ENCODE measurements at regions not wholly inside any gene's neighbourhood (a gene's known extent, or its start where the extent isn't known, plus 50 kb on each side); places are given as distances from the start of the nearest gene placed in this dataset.
"Not testable (repeated sequence)": the region's sequence is repeated elsewhere in the genome, so short reads cannot be mapped to it uniquely, and the experiment has no call there.

GRCh38 chr18:67455890-67456501 is 60.5 kb downstream of the DSEL start:
- DNase-seq: no peak

- no peak for DNase-seq
Observed at GRCh38 chr18:67453901-67454300, 62.6 kb downstream of the DSEL start.

- DNase-seq: no peak
Observed at GRCh38 chr18:67451960-67452359, 64.6 kb downstream of the DSEL start.

DNA sequence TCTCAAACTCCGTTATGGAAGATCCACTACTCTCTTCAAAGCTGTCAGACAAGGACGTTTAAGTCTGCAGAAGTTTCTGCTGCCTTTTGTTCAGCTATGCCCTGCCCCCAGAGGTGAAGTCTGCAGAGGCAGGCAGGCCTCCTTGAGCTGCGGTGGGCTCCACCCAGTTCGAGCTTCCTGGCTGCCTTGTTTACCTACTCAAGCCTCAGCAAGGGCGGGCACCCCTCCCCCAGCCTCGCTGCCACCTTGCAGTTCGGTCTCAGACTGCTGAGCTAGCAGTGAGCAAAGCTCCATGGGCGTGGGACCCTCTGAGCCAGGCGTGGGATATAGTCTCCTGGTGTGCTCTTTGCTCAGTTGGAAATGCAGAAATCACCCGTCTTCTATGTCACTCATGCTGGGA is 65.4 kb downstream of the DSEL start:
- DNase-seq: not testable (repeated sequence)

- no peak for DNase-seq
Observed at GRCh38 chr18:67433971-67434370, 82.5 kb downstream of the DSEL start.

DNA sequence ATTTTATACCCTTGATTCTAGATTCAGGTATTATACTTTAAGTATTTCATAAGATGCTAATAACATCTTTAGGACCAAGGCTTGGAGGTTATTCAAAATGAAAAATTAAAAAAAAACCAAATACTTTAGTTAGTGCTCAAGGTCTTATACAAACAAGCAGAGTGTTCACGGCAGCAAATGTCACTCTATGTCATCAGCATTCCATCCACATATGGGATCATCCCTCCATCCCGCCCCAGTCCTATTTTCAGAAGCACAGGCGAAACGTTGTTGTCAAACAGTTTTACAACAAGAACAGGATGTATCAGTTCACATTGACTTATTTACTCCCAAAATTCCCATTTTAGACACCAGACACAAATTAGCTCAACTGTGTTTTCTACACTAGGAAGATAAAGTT is 83.7 kb downstream of the DSEL start:
- DNase-seq: no peak

GRCh38 chr18:67428805-67429204 is 87.7 kb downstream of the DSEL start:
- no peak for DNase-seq

DNA sequence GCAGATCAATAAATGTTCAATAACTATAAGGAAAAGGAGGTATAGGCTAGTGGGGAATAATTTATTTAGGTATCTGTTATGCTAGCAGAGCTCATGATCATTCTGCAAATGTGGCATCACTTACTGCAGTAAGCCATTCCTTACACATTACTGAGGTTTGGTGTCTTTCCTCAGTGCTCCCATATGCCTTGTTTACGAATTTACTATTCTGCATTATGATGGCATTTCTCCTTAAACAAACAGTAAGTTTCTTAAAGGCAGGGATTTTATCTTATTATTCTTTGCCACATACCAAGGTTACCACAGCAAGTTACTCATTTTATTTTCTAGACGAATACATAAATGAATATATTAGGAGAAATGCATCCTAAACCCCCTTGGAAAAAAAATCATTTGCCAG is 88.4 kb downstream of the DSEL start:
- no peak for DNase-seq

- DNase-seq: no peak
Observed at GRCh38 chr18:67426486-67426885, 90.0 kb downstream of the DSEL start.

GRCh38 chr18:67425672-67426071 is 90.8 kb downstream of the DSEL start:
- DNase-seq: no peak

- DNase-seq: no peak
Observed at GRCh38 chr18:67421651-67422050, 94.9 kb downstream of the DSEL start.

GRCh38 chr18:67417864-67418523 is 98.5 kb downstream of the DSEL start:
- no peak for DNase-seq

DNA sequence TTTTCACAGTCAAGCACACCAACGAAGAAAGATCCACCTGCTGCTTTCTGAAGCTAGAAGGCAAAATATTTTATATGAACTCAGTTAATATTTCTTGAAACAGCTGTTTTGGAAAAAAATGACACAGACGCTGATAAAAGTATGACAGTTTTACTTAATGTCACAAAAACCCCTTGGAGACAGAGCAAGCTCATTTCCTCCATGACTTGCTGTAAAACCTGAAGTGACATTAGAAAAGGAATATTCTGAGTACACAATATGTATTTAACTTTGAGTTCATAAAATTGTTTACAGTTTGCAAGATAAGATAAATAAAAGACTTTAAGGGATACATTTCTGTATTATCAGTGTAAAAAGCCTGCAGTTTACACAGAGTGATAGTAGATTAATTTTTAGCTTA is 105.4 kb downstream of the DSEL start:
- DNase-seq: no peak

GRCh38 chr18:67410075-67411070 is 106.1 kb downstream of the DSEL start:
- DNase-seq: no peak

- DNase-seq: no peak
Observed at GRCh38 chr18:67408240-67408639, 108.3 kb downstream of the DSEL start.

DNA sequence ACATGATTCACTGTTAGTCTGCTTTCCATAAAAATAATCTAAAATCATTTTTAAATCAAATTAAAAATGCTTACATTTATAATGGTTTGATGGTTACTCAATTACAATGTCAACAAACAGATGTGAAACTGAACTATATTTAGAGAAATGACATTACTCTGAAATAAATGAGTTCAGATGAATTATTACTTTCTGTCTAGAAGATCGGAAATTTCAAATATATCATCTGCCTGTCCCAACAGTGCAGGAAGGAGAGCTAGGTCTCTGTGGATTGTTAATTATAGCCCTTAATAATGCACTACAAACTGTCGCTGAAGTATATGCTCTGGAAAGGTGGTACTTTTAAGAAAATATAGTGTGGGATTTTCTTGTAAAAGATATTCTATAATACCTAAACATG is 109.8 kb downstream of the DSEL start:
- no peak for DNase-seq

DNA sequence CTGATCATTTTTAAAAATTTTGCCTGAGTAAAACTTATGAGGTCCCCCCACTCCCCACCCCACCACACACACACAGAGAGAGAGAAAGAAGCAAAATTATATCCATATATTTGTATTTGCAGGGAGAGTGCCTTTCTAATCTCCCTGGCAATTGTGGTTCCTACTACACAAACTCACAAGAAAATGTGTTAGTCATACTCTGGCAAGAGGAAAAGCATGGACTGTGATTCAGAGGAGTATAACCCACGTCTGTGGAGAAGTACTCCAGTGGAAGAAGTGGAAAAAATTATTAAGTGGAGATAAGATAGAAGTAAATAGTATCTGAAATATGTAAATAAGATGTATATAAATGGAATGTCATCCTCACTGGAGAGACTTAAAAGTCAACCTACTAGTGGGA is 114.0 kb downstream of the DSEL start:
- DNase-seq: no peak

DNA sequence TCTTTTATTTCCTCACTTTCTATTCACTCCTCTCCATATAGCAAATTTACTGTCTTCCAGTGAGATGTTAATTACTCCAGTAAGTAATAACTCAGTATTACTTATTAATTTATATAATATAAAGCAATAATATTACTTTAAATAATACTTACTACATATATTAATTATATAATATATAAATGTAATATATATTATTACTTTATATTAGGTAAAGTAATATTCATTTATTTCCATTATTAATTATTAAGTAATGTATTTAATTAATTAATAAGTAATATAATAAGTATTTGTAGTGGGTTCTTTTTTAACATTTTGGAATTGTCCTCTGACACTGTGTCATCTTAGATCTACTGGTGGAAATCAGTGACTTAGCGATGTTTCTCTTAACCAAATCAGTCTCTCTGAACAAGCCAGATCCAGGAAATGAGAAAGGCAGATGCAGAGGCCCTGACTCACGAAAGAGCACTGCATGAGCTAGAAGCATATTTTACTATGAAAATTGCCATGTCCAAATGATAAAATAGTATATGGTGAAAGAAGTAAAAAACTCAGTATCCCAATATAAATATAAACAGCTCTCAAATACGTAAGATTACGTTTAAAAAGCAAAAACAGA is 115.9 kb downstream of the DSEL start:
- DNase-seq: no peak

DNA sequence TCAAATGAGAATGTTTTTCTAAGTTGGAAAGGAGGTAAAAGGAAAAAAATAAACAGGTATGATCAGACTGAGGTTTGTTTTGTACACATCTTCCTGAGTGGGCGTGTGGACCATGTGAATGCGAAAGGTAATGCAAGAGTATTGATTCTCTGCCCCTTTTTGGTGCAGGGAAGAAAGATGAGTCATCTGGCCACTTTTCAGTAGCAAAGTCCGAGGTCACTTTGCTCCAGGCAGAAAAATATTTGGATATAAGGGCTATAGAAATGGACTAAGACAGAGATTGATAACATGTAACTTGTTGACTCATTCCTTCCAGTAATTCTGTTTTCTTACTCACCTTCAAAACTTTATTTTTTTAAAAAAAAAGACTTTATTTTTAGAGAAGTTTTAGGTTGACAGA is 130.5 kb downstream of the DSEL start:
- DNase-seq: no peak

- DNase-seq: no peak
Observed at GRCh38 chr18:67385455-67385854, 131.1 kb downstream of the DSEL start.

GRCh38 chr18:67384057-67384456 is 132.5 kb downstream of the DSEL start:
- DNase-seq: not testable (repeated sequence)

DNA sequence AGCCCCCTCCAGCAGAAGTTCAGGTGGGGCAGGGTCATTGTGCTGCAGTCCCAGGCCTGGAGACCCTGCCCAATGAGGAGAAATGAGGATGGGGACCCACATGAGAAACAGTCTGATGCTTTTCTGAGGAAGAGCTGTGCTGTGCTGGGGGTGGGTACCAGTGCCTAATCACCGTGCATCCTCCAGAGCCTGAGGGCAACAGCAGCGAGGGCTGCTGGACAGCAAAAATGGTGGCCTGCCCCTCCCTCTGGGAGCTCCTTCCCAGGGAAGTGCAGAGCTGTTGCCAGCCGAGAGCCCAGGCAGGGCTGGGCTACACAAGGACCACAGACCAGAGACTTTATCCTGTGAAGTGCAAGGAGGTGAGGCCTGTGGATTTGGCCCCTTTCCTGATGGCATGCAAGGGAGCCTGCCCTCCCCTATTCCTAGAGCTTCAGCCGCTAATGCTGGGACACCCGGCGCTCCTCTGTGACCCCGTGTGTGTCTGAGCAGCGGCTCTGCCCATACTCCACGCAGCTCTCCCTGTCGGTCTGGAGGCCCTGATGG is 134.8 kb downstream of the DSEL start:
- DNase-seq: no peak
